A673 (cell line): ENCODE measurements at regions not wholly inside any gene's neighbourhood (a gene's known extent, or its start where the extent isn't known, plus 50 kb on each side); places are given as distances from the start of the nearest gene placed in this dataset.
"Not testable (repeated sequence)": the region's sequence is repeated elsewhere in the genome, so short reads cannot be mapped to it uniquely, and the experiment has no call there.

ENCODE experiments used
- BruUV-seq: library from RNA; stranded (reverse); fragments of 400-500 nt; replicated peaks from 2 replicates; lab custom pipeline; 2021; lab: Mats Ljungman, UMichigan
- CTCF ChIA-PET: fragments of 300-600 bp; sonication (Branson Sonifier 250); formaldehyde crosslinking; loops from one replicate; lab custom pipeline; 2022; ENCODE audit warnings: antibody characterized with exemption; lab: Charles Lee
- POLR2A ChIA-PET: fragments of 300-600 bp; sonication (Branson Sonifier 250); formaldehyde crosslinking; loops from one replicate; lab custom pipeline; 2022; ENCODE audit warnings: antibody characterized with exemption; ENCODE audit not compliant: low non-redundant PET; lab: Charles Lee
- DNase-seq: peaks from one replicate; pipeline ENCODE4 v3.0.0-alpha.2; 2015; ENCODE audit warnings: low spot score
- H3K27ac ChIP-seq: fragments of 200-600 bp; sonication (generic); 2 replicates; pipeline ENCODE4 v1.5.1; 2016; ENCODE audit warnings: mixed run types, low read depth, mild to moderate bottlenecking, mixed read lengths, antibody characterized with exemption, low read length; ENCODE audit not compliant: poor library complexity, severe bottlenecking
- H3K27me3 ChIP-seq: fragments of 200-600 bp; sonication (generic); replicated peaks from 2 replicates; pipeline ENCODE4 v1.6.1; 2017; ENCODE audit warnings: mixed run types, low read depth, mild to moderate bottlenecking, mixed read lengths, antibody characterized with exemption, low read length; ENCODE audit not compliant: insufficient read depth, poor library complexity
- H3K36me3 ChIP-seq: fragments of 200-600 bp; sonication (generic); 2 replicates; pipeline ENCODE4 v1.6.1; 2016; ENCODE audit warnings: mixed run types, mild to moderate bottlenecking, mixed read lengths, antibody characterized with exemption, low read length; ENCODE audit not compliant: insufficient read depth, poor library complexity, severe bottlenecking
- H3K4me1 ChIP-seq: fragments of 200-600 bp; sonication (generic); 2 replicates; pipeline ENCODE4 v1.6.1; 2017; ENCODE audit warnings: mixed run types, mild to moderate bottlenecking, mixed read lengths, antibody characterized with exemption, low read length; ENCODE audit not compliant: insufficient read depth, poor library complexity, severe bottlenecking
- H3K4me3 ChIP-seq: fragments of 200-600 bp; sonication (generic); 2 replicates; pipeline ENCODE4 v1.5.1; 2016; ENCODE audit warnings: low read depth, mixed run types, mild to moderate bottlenecking, mixed read lengths, low read length; ENCODE audit not compliant: poor library complexity, severe bottlenecking
- H3K9me3 ChIP-seq: fragments of 200-600 bp; sonication (generic); 2 replicates; pipeline ENCODE4 v1.6.1; 2016; ENCODE audit warnings: mixed run types, low read depth, mild to moderate bottlenecking, mixed read lengths, antibody characterized with exemption, low read length; ENCODE audit not compliant: poor library complexity, severe bottlenecking
- EZH2 ChIP-seq: fragments of 200-600 bp; sonication (generic); IDR thresholded peaks from 2 replicates; pipeline ENCODE4 v1.6.1; 2017; ENCODE audit warnings: borderline replicate concordance, low read depth, mild to moderate bottlenecking, mixed read lengths, antibody characterized with exemption, low read length; ENCODE audit not compliant: poor library complexity, severe bottlenecking
- intact Hi-C: fragments of 100-400 bp; cut with micrococcal nuclease; formaldehyde crosslinking; loops from one replicate; pipeline ENCODE4 v1.10.0; 2022; ENCODE audit not compliant: unreplicated experiment
- TF ChIP-seq, protein P1 (sequence below): fragments of 300-800, 200-600 bp; sonication (generic); conservative IDR thresholded peaks from 2 replicates; pipeline ENCODE4 v1.5.1; 2017; ENCODE audit warnings: low read depth, mild to moderate bottlenecking, antibody characterized with exemption, low read length, moderate library complexity, mixed read lengths

DNA sequence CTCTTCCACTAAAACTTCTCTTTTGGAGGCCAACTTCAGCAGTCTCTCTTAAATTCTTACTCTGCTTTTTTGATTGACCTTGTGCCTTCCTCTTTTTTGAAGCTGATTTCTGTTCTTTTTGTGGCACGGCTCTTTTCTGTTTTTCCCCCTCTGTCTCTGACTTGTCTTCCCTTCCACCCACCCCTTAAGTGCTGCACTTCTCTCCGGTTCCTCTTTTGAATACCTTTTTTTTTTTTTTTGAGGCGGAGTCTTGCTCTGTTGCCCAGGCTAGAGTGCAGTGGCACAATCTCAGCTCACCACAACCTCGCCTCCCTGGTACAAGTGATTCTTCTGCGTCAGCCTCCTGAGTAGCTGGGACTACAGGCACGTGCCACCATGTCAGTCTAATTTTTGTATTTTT is 211.9 kb downstream of the BLID start:
- intact Hi-C loops = no loop called here
- CTCF ChIA-PET = no interaction called here

DNA sequence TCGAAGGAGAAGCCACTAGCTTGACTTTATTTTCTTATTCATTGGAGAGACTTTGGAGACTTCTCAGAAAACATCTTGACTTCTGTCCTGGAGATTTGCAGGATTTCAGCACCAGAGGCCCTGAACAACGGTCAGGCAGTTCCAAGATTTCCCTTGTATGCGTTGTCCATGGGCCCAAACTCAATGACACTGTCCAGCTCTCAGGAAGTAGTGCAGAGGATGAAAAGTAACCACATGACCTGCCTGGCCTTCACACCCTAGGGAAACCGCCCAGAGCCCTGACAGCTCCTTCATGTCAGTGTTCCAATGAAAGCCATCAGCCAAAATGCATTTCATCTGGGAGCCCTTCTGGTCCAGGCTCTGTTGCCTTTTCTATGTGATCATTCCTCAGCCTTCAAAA is 214.1 kb downstream of the BLID start:
- intact Hi-C loops = no loop called here
- H3K4me3 ChIP-seq = no peak overlapping the region
- H3K27me3 ChIP-seq = no peaks in the 10 kb centered on the region
- no peaks in the 10 kb centered on the region for H3K9me3 ChIP-seq
- BruUV-seq = no TSS peak
- no peaks in the 10 kb centered on the region for H3K36me3 ChIP-seq
- no peak for DNase-seq
- TF ChIP-seq, protein P1, sequence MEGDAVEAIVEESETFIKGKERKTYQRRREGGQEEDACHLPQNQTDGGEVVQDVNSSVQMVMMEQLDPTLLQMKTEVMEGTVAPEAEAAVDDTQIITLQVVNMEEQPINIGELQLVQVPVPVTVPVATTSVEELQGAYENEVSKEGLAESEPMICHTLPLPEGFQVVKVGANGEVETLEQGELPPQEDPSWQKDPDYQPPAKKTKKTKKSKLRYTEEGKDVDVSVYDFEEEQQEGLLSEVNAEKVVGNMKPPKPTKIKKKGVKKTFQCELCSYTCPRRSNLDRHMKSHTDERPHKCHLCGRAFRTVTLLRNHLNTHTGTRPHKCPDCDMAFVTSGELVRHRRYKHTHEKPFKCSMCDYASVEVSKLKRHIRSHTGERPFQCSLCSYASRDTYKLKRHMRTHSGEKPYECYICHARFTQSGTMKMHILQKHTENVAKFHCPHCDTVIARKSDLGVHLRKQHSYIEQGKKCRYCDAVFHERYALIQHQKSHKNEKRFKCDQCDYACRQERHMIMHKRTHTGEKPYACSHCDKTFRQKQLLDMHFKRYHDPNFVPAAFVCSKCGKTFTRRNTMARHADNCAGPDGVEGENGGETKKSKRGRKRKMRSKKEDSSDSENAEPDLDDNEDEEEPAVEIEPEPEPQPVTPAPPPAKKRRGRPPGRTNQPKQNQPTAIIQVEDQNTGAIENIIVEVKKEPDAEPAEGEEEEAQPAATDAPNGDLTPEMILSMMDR = no peak
- TF ChIP-seq EZH2 = no peak
- H3K4me1 ChIP-seq = no peaks in the 10 kb centered on the region
- no peak overlapping the region for H3K27ac ChIP-seq
- ChIA-PET POLR2A (no interaction called here), CTCF (no interaction called here)

More for the DNA sequence above, 211.9 kb downstream of the BLID start:
- no peak for TF ChIP-seq EZH2
- TF ChIP-seq, protein P1 = no peak
- no peaks in the 10 kb centered on the region for H3K36me3 ChIP-seq
- DNase-seq = no peak
- H3K27ac ChIP-seq = no peak overlapping the region
- no peaks in the 10 kb centered on the region for H3K27me3 ChIP-seq
- POLR2A ChIA-PET = no interaction called here
- H3K9me3 ChIP-seq = no peaks in the 10 kb centered on the region
- BruUV-seq = no TSS peak
- peaks cover 5% of the 10 kb centered on the region for H3K4me1 ChIP-seq
- no peak overlapping the region for H3K4me3 ChIP-seq

DNA sequence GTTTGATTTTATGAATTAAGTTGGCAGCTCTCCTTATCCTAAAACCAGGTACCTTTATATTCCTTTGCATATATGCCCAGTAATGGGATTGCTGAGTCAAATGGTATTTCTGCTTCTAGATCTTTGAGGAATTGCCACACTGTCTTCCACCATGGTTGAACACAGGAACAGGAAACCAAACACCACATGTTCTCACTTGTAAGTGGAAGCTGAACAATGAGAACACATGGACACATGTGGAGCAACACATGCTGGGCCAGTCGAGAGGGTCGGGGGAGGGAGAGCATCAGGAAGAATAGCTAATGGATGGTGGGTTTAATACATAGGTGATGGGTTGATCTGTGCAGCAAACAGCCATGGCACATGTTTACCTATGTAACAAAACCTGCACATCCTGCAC is 214.6 kb downstream of the BLID start:
- H3K36me3 ChIP-seq, H3K4me1 ChIP-seq, POLR2A ChIA-PET, H3K27me3 ChIP-seq, H3K27ac ChIP-seq, BruUV-seq, H3K9me3 ChIP-seq, CTCF ChIA-PET, intact Hi-C loops, H3K4me3 ChIP-seq: not testable (repeated sequence)
- DNase-seq = peak; percentile 29

DNA sequence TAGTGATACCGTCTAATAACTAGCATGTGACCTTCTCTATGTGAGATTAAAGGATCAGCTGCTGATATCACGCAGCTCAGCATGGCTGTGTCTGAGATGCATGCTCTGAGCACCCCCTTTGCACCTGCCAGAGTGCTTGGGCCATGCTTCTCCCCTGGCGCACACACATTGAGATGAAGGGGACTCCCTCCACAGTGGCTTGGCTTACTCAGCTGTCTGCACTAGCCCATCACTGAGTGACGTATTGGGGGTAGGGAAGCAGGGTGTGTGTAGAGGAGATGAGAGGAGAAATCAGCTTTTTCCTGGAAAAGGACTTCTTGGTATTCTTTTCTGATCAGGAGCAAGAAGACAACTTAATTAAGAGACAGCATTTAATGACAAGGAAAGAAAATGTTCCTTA is 216.5 kb downstream of the BLID start:
- H3K9me3 ChIP-seq = no peaks in the 10 kb centered on the region
- TF ChIP-seq EZH2 = no peak
- TF ChIP-seq, protein P1 = no peak
- no peaks in the 10 kb centered on the region for H3K4me1 ChIP-seq
- ChIA-PET CTCF (no interaction called here), POLR2A (no interaction called here)
- intact Hi-C loops = no loop called here
- no peak overlapping the region for H3K4me3 ChIP-seq
- H3K36me3 ChIP-seq = no peaks in the 10 kb centered on the region
- BruUV-seq = no TSS peak
- H3K27ac ChIP-seq = no peak overlapping the region
- no peaks in the 10 kb centered on the region for H3K27me3 ChIP-seq
- DNase-seq = no peak
